HG03196 (cell line): ENCODE measurements at regions not wholly inside any gene's neighbourhood (a gene's known extent, or its start where the extent isn't known, plus 50 kb on each side); places are given as distances from the start of the nearest gene placed in this dataset.

Experiments used
- ATAC-seq: cut with Tn5 transposase; IDR thresholded peaks from one replicate; pipeline ENCODE4 v1.9.1; 2021; ENCODE audit not compliant: unreplicated experiment

GRCh38 chr3:35500641-35501350 is 138.5 kb upstream of the ARPP21 start:
- no peak for ATAC-seq

- ATAC-seq: no peak
Observed at GRCh38 chr3:35502699-35503098, 136.6 kb upstream of the ARPP21 start.

- ATAC-seq: no peak
Observed at GRCh38 chr3:35505181-35505580, 134.1 kb upstream of the ARPP21 start.

GRCh38 chr3:35505772-35506171 is 133.6 kb upstream of the ARPP21 start:
- no peak for ATAC-seq

GRCh38 chr3:35519936-35520335 is 119.4 kb upstream of the ARPP21 start:
- no peak for ATAC-seq

GRCh38 chr3:35521196-35521595 is 118.1 kb upstream of the ARPP21 start:
- no peak for ATAC-seq

GRCh38 chr3:35522450-35522849 is 116.9 kb upstream of the ARPP21 start:
- no peak for ATAC-seq

- ATAC-seq: no peak
Observed at GRCh38 chr3:35523074-35523473, 116.3 kb upstream of the ARPP21 start.

GRCh38 chr3:35523838-35524237 is 115.5 kb upstream of the ARPP21 start:
- ATAC-seq: no peak

- ATAC-seq: no peak
Observed at GRCh38 chr3:35524856-35525255, 114.5 kb upstream of the ARPP21 start.

GRCh38 chr3:35528728-35529127 is 110.6 kb upstream of the ARPP21 start:
- ATAC-seq: no peak

GRCh38 chr3:35529337-35529736 is 110.0 kb upstream of the ARPP21 start:
- no peak for ATAC-seq

GRCh38 chr3:35537265-35537664 is 102.1 kb upstream of the ARPP21 start:
- ATAC-seq: no peak

GRCh38 chr3:35544976-35545375 is 94.3 kb upstream of the ARPP21 start:
- no peak for ATAC-seq

GRCh38 chr3:35549690-35550089 is 89.6 kb upstream of the ARPP21 start:
- ATAC-seq: no peak

GRCh38 chr3:35562141-35562540 is 77.2 kb upstream of the ARPP21 start:
- ATAC-seq: no peak

- ATAC-seq: no peak
Observed at GRCh38 chr3:35565048-35565447, 74.3 kb upstream of the ARPP21 start.
